Fibroblast of skin of right biceps (primary cell): ENCODE measurements at regions not wholly inside any gene's neighbourhood (a gene's known extent, or its start where the extent isn't known, plus 50 kb on each side); places are given as distances from the start of the nearest gene placed in this dataset.
A peak's percentile ranks its signal among the peaks of the same experiment; 100 is the strongest.

Experiments used
- DNase-seq: peaks from one replicate; pipeline ENCODE4 v3.0.0-alpha.2; 2013

DNA sequence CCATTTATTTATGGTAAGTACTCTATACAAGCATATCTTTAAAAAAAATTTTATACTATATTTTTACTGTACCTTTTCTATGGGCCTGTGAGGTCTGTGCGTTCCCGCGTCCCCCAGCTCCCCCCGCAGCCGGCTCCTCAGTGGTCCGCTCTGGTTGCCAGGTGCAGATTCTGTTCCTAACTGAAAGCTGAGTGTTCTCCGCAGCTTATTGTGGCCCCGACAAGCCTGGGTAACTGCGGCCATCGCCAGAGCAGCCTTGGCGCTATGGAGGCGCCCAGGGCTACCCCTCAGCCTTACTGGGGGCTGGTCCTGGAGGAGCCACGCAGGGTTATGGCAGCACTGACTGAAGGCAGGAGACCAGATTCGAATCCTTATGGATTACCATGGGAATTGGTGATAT lies 896.8 kb downstream of the PCDH17 start:
- DNase-seq, result no peak

DNA sequence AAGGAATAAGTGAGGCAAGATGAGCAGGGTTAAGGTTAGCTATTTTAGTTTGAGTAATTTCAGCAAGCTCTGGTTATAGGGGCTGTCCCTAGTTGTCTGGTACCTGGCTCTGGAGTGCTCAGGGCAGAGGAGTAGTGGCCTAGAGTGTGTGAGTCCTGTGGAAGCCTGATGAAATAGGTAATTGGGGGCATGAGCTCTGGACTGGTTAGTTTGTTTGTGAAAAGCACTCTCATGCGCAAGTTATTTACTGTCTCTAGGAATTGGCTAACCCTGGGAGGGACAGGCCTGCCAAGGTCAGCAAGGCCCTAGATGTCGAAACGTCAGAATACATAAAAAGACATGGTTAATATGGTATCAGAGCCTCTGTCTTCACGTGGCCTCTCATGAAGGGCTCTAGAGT lies 900.1 kb downstream of the PCDH17 start:
- DNase-seq, result no peak

DNA sequence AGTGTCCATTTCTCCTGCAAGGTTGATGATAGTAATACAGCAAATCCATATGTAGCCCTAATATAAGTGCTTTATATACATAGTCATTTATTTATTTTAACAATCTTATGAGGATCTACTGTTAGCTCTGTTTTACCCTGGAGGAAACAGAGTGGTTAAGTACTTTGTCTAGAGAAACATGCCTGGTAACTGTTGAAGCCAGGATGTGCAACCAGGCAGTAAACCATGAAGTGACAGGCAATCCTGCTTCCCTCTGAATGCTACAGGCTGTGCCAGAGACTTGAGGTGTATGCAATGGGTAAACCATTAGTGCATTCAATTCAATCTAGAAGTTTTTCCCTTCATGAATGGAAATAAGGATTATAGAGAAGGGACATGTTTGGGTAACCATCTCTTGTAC lies 911.0 kb downstream of the PCDH17 start:
- DNase-seq, result no peak

DNA sequence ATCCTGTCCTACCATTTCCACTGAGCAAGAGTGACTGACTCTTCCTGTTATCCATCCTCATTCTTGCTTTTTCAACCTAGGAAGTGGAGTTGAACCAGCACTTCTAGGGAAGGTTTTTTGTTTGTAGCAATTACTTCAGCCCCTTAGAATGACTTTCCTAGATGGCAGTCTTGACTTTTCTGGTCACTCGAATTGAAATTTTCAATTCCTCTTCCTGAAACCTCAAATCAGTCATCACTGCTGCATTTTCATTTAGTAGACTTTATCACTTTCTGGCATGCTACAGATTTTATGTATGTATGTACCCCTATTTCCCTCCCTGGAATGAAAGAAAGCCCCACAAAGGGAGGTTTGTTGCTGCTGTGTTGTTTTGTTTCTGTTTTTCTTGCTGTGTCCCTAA lies 915.9 kb downstream of the PCDH17 start:
- DNase-seq, result no peak

DNA sequence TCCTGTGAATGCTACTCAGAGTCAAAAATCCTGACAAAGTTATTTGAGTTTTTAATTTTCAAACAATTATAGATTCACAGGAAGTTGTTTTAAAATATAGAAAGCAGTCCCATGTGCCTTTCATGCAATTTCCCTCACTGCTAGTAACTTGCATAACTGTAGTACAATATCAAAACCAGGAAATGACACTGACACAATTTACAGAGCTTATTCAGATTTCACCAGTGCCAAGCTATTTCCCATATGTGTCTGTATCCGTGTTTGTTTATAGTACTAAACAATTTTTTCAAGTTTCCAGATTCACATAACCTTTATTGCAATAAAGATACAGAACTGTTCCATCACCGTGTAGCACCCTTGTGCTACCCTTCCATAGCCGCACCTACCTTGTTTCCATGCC lies 934.6 kb downstream of the PCDH17 start:
- DNase-seq, result no peak

DNA sequence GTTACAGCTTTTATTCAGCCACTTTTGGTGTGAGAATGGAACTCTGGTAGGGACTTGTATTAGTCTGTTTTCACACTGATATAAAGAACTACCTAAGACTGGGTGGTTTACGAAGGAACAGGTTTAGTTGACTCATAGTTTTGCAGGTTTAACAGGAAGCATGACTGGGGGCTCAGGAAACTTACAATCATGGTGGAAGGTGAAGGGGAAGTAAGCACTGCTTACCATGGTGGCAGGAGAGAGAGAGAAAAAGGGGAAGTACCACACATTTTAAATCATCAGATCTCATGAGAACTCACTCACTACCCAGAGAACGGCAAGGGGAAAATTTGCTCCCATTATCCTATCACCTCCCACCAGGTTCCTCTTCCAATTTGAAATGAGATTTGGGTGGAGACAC lies 942.2 kb downstream of the PCDH17 start:
- no peak for DNase-seq

DNA sequence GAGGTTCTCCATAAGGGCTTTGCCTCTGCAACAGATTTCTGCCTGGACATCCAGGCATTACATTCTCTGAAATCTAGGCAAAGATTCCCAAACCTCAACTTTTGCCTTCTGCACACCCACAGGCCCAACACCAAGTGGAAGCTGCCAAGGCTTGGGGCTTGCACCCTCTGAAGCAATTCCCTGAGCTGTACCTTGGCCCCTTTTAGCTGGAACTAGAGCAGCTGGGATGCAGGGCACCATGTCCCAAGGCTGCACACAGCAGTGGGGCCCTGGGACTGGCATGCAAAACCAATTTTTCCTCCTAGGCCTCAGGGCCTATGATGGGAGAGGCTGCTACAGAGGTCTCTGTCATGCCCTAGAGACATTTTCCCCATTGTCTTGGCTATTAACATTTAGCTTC lies 943.2 kb downstream of the PCDH17 start:
- no peak for DNase-seq

DNA sequence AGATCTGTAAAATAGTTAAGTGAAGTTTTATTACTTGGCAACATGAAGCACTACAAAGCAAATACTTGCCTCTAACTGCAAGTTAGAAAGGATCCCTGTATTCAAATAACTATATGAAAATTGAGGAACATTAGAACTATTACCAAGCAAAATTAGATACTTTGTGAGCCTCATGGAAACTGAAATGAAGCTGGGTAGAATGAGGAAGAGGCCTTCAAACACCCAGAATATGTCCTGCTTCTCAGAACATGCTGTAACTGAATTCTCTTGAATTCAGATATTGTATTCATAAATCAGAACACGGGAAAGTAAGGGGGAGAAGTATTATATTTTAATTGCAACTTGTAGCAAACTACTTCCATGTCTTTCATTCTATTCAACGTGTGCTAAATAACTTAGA lies 947.9 kb downstream of the PCDH17 start:
- DNase-seq, result no peak

DNA sequence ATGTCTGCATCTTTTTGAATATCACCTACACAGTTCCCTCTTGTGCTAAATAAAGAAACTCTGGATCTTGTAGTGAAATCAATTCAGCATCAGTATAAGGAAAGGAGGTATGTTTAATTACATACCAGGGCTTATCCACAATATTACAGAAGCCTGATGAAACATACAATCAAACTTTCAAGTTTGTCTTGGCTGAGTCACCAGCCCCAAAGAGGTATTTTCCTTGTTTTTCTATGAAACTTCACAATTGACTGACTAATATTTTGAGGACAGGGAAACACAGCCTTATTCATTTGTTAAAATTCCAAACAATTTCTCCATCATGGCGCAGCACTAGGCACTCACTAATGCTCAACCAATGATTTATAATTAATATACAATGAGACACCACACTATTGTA lies 952.4 kb downstream of the PCDH17 start:
- DNase-seq, result peak; percentile 50

DNA sequence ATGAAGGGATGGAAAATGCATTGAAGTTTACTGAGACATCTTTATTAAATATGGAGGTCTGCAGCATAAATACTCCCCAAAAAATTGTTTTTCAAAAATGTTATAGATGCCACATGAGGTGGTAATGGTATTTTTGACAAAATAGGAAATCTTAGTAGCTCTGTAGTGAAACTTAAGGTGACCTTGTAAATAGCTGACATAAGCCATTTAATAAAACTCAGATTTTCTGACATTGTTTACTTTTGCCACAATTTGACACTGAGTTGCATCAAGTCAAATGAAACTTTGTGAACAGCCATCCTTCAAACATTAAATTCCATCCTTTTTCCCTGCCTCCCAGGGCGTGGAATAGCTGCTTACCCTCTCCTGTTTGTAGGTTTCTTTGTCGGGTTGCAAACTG lies 953.1 kb downstream of the PCDH17 start:
- no peak for DNase-seq

DNA sequence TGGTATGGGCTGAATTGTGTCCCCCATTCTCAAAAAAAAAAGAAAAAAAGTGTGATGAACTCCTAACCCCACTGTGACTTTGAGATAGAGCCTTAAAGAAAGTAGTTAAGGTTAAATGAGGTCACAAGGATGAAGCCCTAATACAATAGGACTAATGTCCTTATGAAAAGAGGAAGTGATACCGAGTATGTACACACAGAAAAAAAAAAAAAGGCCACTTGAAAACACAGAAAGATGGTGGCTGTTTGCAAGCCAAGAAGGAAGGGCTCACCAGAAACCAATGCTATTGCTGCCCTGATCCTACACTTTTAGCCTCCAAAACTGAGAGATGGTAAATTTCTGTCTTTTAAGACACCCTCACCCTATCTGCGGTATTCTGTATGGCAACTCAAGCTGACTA lies 955.6 kb downstream of the PCDH17 start:
- DNase-seq, result no peak

DNA sequence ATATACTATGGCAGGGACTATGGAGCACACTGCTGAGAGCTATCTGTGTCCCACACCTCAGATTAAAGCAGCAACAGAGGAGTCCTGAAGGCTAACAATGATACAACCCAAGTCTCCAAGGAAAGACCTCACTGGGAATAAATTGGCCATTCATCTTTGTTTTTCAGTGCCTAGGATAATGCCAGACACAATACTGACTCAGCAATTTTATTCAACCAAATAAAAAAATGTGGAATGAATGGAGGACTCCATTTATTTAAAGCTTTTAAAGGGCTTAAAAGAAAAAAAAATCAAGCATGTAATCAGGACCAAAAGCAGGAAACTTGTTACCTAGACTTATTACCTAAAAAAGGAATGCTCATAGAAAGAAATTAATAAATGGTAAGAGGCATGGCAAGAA lies 960.5 kb downstream of the PCDH17 start:
- no peak for DNase-seq

DNA sequence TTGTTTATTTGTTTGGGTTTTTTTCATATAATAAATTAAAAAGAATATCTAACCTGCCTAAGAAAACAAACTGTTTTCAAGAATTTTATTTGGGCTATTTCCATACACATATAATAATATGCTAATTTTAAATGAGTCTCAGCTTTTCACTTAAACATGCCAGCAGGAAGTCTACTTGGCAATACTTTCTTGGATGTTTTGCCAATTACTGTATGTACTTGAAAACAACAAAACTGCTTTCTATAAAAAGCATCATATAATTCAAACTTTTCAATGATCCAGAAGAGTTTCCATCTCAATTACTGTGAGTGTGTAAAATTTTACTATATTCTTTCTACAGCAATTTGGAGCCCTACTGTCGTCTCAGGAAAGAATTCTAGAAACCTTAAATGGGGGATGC lies 961.2 kb downstream of the PCDH17 start:
- no peak for DNase-seq

DNA sequence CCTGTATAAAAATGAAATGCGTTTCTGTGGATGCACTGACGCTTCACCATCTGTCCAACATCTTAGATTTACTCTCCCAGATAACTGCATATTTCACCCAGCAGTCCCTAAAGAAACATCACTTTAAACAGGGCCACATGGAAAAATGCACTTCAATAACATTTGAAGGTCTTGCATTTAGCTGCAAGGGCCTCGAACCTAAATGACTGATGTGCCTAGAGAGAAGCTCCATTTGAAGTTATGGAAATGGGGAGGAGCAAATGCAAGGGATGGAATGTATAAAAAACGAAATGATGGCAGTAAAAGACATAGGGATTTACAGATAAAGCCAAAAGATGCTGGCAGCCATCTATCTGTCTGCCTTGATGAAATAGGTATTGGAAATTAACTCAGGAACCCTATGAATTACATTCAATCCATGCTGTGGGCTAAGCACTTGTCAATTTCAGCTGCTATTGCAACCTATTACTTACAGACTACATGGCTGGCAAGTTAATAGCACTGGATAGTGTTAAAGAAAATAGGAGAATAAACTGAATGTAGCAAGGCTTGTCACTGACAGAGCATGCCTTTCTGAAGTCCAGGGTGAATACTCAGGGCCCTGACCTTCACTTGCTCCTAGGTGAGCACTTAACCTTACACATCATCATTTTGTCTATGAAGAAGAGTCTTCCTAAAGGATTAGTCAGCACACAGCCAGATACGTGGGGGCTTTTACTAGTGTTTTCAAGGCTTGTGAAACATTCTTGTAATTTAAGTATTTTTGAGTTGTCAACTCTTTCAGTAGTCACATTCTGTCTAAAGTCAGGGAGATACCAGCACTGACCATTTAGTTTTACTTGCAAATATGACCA lies 963.4 kb downstream of the PCDH17 start:
- no peak for DNase-seq

DNA sequence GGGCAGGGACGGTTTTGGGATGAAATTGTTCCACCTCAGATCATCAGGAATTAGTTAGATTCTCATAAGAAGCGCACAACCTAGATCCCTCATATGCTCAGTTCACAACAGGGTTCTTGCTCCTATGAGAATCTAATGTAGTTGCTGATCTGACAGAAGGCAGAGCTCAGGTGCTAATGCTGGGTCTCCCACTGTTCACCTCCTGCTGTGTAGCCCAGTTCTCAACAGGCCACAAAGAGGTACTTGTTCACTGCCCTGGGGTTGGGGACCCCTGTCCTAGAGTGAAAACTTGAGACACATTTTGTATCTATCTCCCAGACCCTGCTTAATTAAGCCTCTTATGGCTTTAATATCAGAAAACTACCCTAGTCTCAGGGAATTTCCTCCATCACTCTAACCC lies 966.0 kb downstream of the PCDH17 start:
- no peak for DNase-seq

DNA sequence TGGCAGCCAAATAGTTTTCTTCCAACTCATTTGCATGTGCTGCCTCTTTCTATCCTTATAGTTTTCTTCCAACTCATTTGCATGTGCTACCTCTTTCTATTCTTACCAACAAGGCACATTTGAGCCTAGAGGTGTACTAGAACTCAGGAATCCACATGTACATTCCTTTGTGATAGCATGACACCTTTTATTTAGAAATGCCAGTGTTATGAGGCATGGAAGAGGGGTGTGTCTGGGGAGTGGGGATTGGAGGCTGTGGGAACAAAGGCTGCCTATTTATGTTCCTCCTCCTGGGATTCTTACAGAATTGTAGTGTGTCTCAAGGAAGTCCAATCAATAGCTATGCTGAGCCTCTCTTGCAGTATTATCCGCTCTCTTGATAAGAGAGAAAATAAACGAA lies 966.7 kb downstream of the PCDH17 start:
- no peak for DNase-seq

DNA sequence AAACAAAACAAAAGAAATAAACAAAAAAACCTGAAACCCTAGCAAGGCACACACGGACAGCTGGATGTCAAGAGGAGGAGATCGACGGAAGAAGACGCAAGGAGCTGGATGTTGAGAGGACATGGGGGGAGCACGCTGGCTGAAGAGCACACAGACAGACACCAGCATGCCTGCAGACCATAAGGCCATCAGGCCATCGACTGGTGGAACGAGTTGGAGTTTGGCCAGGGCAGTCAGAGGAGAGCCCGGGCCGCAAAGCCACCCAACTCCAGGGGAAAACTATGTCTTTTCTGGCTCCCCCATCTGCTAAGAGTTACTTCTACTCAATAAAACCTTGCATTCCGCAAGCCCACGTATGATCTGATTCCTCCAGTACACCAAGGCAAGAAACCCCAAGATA lies 979.6 kb downstream of the PCDH17 start:
- DNase-seq, result no peak

DNA sequence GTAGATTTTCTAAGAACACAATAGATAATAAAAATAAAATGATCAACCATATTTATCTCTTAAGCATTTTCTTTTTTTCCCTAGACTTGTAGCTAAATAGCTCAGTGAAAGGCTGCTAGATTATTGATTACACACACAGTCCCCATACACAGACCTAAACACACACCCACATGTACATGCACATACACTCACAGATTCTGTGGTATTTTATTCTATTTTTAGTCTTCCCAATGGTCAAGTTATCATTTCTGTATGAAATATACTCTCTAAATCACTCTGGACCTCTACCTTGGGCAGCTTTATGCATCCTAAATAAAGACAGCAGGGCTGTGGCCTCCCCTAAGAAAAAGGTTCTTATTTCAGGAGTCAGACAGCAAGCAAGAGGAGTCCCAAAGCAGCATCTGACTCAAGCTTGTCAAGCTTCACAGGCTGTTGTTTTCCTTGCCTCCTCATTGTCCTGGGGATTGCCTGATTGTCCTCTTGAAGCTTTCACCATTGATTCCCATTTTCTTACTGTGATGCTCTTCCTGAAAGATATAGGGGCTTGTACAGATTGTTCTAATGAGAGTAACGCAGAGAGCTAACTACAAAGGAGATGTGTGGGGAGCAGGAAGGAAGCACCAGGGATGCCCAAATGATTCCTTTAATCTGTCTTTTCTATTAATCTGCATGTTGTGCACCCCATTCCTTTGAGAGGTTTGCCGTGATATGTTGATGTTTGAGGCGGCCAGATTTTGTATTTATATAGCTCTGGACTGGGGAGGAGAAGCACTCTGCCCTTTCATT lies 986.5 kb downstream of the PCDH17 start:
- no peak for DNase-seq

DNA sequence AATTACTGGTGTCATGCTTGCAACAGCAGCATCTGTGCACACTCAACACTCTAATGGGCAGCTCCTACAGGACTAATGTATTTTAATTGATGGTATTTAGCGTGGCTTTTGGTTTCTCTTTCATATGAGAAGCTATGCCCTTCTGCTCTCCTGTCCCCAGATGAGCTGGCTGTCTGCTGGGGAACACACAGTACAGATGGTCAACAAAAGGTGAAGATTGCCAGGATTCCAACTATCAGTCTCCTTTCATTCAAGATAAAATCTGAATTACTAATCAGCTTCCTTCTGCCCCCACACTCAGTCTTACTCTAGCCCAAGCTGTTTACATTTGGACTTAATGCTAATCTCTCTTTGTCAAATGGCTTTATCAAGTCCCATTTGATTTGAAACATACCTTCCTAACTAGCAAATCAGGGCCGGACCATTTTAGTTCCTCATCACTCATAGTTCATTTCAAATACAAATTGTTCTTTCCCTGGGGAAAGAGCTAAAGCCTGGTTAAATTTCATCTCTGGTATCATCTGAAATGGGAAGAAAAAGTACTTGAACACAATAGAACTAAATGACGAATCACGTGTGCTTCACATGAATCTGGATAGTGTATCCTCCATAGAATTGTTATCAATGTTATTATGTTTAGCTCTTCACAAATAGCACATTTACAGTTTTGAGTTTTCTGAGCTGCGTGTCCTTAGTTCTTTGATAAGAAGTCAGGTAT lies 988.0 kb downstream of the PCDH17 start:
- no peak for DNase-seq

DNA sequence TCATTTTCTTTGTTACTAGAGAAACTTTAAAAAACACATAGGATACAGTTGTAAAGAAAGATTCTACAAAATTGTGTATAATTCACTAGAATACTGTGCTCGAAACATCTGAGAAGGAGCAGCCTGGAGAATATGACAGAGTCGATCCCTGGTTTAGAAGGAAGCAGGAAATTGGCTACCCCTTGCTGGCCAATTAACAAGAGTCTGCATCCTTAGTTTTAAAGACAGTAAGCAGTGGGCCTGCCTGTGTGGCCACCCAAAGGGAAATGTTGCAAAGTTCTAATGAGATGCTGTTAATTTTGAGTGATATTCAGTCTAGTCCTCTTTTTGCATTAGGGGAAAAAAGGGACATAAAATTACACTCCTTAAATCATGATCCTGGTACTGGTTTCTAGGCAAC lies 988.6 kb downstream of the PCDH17 start:
- no peak for DNase-seq

DNA sequence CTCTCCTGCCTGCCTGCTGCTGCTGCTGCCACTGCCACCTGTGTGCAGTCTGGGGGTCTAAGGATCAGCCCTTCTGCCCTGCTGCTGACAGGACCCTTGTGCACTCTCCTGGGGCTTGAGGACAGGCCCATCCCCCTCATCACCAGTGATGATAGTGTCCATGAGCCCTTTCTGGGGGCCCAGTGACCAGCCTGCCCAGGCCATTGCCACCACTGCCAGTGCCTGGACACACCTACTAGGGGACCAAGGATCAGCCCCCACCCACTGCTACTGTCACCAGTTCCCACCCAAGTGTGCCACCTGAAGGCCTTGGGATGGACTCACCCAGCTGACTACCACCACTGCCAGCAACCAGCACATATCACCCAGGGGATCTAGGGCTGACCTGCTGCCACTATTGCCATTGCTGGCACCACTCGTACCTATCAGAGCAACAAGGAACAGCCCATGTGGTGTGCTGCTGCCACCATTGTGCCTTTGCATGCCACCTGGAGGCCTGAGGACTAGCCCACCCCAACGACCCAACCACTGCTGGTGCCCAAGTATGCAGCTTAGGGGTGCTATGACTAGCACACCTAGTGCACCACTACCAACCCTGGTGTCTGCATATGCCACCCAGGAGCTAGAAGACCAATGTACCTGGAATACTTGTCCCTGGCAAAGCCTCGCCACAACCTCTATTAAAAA lies 994.3 kb downstream of the PCDH17 start:
- no peak for DNase-seq

DNA sequence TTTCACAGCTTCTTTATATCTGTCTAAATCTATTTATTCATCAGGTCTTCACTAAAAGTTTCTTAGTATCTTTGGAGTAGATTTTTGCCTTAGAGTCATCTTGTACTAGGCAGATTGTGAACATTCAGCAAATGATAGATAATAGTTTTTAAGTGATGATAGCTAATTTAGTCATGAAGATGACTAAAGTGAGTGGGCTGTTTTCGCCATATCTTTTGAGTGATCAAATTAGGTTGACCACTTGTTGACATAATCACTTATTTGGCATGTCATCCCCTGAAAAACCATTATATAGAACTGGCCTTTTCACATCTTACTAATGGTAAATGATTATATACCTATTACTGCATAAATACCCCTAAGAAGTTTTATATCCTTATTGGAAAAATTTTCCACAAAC lies 999.2 kb downstream of the PCDH17 start:
- DNase-seq, result peak; percentile 5

DNA sequence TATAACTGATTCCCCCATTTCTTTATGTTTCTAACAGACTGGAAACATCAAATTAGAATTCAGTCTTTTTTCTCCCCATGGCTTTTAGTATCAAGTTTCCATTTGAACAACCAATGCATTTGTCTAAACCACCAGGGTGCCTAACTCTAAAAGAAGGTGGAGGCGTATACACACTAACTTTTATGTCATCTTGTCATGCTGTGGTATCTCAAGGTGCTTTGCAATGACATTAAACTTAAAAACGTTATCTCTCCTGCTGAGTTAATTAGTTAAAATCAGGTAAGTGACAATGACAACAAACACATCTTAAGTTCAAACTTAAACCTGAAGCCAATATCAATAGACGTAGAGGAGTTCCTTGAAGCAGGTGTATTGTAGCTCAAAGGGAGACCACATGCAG lies 1001.7 kb downstream of the PCDH17 start:
- no peak for DNase-seq
